HG03039 (cell line): ENCODE measurements at regions not wholly inside any gene's neighbourhood (a gene's known extent, or its start where the extent isn't known, plus 50 kb on each side); places are given as distances from the start of the nearest gene placed in this dataset.
"Not testable (repeated sequence)": the region's sequence is repeated elsewhere in the genome, so short reads cannot be mapped to it uniquely, and the experiment has no call there.

ENCODE experiments used
- ATAC-seq: cut with Tn5 transposase; IDR thresholded peaks from one replicate; pipeline ENCODE4 v1.9.1; 2021; ENCODE audit warnings: mild to moderate bottlenecking, moderate library complexity; ENCODE audit not compliant: unreplicated experiment

GRCh38 chr11:67779189-67779875 is 104.9 kb upstream of the ALDH3B2 start:
- ATAC-seq, result not testable (repeated sequence)

DNA sequence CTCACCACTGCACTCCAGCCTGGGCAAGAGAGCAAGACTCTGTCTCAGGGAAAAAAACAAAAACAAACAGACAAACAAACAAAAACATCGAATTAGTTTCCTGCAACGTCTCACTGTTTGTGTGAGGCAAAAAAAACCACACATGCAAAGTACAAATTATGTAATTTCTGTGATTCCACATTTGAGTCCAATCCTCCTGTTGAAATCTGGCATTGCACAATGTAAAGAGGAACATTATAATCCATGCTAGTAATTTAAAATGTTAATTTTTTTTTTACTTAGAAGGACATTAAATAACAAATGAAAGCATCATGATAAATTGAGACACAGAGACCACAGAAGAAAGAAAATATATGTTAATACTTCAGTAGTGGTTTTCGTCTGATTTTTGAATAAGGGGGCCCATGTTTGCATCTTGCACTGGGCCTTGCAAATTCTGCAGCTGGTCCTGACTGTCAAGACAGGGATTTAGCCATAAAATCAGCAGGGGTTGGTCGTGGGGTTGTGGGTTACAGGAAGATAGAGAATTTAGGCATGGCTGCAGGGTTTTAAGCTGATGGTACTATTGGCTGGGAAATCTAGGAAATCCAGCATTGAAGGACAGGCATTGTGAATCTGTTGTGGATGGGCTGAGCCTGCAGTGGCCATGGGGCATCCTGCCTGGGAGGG is 102.6 kb upstream of the ALDH3B2 start:
- ATAC-seq, result no peak

DNA sequence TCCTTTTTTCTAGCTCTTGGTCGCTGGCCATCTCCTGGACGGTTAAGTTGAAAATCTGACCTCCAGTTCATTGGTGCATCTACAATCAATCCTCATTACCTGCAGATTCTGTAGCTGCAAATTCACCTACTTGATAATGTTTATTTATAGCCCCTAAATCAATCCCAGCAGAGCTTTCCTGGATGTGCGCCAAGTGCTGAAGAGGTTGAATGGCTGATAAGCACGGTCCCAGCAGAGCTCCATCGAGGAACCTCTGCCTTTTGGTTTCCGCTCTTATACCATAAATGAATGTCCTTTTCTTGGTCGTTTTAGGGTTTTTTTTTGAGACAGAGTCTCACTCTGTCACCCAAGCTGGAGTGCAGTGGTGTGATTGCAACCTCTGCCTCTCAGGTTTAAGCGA is 99.8 kb upstream of the ALDH3B2 start:
- not testable (repeated sequence) for ATAC-seq

DNA sequence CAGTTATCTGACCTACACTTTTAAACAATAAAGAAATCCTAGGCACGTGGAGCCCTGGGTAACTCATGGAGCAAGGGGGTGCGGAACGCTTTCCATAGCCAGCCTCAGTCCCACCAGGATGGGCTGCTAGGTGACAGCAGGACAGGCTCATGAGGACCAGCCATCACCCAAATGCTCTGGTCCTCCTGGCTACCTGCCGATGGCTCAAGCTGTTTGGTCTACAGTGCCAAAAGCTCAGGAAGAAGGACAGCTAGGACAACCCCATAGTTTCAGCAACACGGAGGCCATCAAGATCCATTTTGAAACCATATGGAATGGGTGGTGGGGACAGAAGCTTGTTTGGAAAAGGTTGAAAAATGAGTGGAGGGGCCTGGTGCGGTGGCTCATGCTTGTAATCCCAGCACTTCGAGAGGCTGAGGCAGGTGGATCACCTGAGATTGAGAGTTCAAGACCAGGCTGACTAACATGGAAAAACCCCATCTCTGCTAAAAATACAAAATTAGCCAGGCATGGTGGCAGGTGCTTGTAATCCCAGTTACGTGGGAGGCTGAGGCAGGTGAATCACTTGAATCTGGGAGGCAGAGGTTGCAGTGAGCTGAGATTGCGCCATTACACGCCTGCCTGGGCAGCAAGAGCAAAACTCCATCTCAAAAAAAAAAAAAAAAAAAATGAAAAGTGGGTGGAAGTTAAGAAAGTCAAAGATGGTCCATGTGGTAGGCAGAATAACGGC is 93.7 kb upstream of the ALDH3B2 start:
- not testable (repeated sequence) for ATAC-seq

DNA sequence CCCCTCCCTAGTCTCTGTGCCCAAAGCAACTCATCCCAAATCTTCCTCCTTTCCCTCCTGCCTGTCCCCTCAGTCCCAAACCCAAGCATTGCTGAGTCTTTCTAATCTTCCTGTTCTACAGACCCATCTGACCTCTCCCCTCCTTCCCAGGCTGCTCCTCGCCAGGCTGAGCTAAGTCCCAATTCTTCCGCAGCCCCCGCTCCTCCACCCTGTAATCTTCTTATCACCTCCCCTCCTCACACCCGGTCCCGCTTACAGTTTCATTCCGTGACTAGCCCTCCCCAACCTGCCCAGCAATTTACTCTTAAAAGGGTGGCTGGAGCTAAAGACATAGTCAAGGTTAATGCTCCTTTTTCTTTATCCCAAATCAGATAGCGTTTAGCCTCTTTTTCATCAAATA is 86.8 kb upstream of the ALDH3B2 start:
- ATAC-seq, result not testable (repeated sequence)

DNA sequence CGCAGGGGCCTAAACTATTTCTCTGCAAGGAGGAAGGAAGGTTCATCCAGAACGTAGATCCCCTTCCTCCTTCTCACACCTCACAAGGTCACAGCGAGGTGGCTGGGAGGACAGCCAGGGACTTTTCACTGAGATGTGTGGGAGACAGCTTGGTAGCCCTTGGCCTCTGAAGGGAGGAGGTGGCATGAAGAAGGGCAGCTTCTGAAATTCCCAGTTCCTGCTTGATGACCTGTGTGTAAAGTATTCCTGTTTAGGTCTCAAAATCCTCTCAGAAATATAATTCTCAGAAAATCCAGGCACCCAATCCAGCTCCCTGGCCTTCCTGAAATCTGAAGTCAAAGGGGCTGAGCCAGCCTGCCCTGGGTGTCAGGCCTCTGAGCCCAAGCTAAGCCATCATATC is 84.9 kb upstream of the ALDH3B2 start:
- ATAC-seq, result not testable (repeated sequence)

GRCh38 chr11:67758467-67758866 is 84.0 kb upstream of the ALDH3B2 start:
- not testable (repeated sequence) for ATAC-seq

DNA sequence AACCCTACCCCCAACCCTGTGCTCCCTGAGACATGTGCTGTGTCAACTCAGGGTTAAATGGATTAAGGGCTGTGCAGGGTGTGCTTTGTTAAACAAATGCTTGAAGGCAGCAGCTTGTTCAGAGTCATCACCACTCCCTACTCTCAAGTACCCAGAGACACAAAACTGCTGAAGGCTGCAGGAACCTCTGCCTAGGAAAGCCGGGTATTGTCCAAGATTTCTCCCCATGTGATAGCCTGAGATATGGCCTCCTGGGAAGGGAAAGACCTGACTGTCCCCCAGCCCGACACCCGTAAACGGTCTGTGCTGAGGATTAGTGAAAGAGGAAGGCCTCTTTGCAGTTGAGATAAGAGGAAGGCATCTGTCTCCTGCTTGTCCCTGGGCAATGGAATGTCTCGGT is 83.6 kb upstream of the ALDH3B2 start:
- not testable (repeated sequence) for ATAC-seq

DNA sequence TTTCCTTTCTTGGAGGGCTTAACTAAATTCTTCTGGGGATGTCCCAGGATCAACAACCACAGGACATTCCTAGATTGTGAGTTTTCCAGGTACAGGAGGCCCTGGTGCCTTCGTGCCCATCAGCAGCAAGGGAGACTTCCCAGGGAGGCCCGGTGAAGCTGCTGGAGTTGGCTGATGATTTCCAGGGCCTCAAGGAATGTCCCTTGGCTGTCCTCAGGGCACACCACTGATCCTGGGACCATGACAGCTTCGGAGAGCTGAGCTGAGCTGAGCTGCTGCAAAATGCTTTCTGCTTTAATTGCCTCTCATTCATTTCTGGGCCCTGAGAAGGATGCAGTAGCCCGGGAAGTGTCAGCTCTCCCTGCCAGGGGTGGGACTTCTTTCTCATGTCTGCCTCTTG is 79.4 kb upstream of the ALDH3B2 start:
- ATAC-seq, result not testable (repeated sequence)

DNA sequence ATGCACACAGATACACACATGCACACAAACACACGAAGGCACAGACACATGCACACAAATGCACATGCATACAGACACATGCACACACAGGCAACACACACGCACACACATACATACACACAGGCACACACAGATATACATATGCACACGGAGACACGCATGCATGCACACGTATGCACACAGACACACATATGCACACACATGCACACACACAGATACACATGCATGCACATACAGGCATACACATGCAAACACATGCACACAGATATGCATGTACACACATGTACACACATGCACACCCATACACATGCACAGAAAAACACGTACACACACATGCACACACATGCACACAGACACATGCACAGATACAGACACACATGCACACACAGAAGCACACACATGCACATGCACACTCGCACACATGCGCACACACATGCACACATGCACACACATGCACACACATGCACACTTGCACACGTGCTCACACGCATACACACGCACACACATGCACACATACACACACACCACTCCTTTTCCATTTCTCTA is 70.8 kb upstream of the ALDH3B2 start:
- ATAC-seq, result no peak

DNA sequence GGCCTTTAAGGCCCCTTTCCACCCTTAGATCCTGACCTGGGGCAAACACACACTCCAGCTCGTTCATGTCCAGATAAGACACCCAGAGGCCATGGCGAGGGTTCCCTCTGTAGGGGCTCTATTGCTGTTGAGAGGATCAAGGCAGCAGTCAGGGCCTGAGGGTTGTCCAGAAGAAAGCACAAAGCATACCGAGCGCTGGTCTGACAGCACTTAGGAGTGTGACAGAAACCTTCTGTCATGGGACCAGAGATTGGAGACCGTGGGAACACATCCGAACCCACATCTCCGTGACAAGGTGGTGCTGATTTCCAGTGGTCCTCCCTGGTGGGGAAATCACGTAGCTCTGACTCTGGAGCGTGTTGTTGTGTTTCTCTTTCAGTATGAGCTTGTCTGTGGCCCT is 69.8 kb upstream of the ALDH3B2 start:
- not testable (repeated sequence) for ATAC-seq

DNA sequence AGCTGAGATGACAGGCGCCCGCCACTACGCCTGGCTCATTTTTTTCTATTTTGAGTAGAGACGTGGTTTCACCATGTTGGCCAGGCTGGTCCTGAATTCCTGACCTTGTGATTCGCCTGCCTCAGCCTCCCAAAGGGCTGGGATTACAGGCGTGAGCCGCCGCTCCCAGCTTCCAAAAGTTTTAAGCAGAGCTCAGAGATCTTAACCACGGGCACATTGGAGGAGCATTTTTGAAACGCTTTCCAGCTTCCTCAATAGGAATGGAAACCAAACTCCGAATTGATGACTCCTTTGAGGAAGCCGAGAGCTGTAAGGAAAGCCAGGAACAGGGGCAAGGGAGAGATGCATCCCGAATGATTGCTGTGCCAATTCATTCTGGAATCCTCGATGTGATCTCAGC is 63.8 kb upstream of the ALDH3B2 start:
- ATAC-seq, result not testable (repeated sequence)

GRCh38 chr11:67737562-67738080 is 63.2 kb upstream of the ALDH3B2 start:
- not testable (repeated sequence) for ATAC-seq

GRCh38 chr11:67732045-67732787 is 57.8 kb upstream of the ALDH3B2 start:
- ATAC-seq, result no peak

GRCh38 chr11:67731583-67731982 is 57.2 kb upstream of the ALDH3B2 start:
- no peak for ATAC-seq

- ATAC-seq, result not testable (repeated sequence)
These were observed 53.7 kb upstream of the ALDH3B2 start for GRCh38 chr11:67728163-67728571.

DNA sequence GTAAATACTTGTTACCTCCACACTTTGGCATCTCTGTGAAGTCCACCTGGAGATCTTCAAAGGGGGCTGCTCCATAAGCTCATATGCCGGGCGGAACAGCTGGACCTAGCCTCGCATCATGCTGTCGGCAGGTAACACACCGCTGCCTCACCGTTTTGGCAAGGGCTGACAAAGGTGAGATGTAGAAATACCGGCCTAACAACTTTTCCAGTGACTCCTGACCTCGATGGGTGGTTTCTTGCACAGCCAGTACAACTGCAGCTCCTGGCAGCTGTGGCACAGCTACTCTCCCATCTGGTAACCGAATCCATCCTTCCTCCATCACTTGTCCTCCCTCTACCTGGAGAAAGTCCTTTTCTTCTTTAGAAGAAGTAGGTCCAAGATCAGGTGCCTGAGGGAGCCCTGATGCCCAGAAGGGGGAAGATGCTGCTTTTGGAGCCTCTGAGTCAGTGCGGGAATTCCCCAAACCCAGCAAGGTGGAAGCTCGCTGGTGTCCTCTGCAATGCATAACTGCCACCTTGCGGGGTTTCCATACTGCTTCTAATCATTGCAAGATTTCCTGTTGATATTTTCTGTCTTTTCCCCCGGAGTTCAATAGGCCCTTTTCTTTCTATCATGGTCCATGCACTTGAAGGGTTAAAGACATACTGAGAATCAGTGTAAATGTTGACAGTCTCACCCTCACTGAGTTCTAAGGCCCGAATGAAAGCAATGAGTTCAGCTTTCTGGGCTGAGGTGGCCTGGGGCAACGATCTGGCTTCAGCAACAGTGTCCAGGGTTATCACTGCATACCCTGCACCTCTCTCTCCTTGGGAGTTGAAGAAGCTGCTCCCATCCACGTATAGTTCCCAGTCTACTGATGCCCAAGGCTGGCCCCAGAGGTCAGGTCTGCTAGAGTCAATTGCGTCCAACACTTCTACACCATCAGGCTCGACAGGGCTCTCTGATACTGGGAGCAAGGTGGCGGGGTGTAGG is 52.9 kb upstream of the ALDH3B2 start:
- not testable (repeated sequence) for ATAC-seq
